WTC11 (cell line): ENCODE measurements at regions not wholly inside any gene's neighbourhood (a gene's known extent, or its start where the extent isn't known, plus 50 kb on each side); places are given as distances from the start of the nearest gene placed in this dataset.

Source experiments
- ATAC-seq: fragments of 200-7000 bp; cut with Tn5 transposase; 2 replicates; pipeline ENCODE4 v1.10.0; 2021; ENCODE audit warnings: mild to moderate bottlenecking, moderate library complexity
- CTCF ChIA-PET: fragments of 300-600 bp; sonication (Branson Sonifier 250); formaldehyde crosslinking; loops from one replicate; lab custom pipeline; 2021; ENCODE audit warnings: antibody characterized with exemption; lab: Charles Lee
- POLR2A ChIA-PET: fragments of 350-600 bp; sonication (Branson Sonifier 250); formaldehyde crosslinking; loops from one replicate; lab custom pipeline; 2021; ENCODE audit warnings: antibody characterized with exemption; lab: Charles Lee
- DNase-seq: peaks from one replicate; pipeline ENCODE4 v3.0.0; 2021; ENCODE audit warnings: low spot score
- H3K27ac Mint-ChIP-seq: 2 replicates; pipeline ENCODE4 v1.8.0; 2021; ENCODE audit warnings: mixed read lengths
- H3K27me3 Mint-ChIP-seq: 2 replicates; pipeline ENCODE4 v1.8.0; 2021; ENCODE audit warnings: low read depth, mild to moderate bottlenecking, moderate library complexity, mixed read lengths
- H3K36me3 Mint-ChIP-seq: 2 replicates; pipeline ENCODE4 v1.8.0; 2021; ENCODE audit warnings: mixed read lengths
- H3K4me1 Mint-ChIP-seq: 2 replicates; pipeline ENCODE4 v1.8.0; 2022; ENCODE audit warnings: mixed read lengths
- H3K4me3 Mint-ChIP-seq: 2 replicates; pipeline ENCODE4 v1.8.0; 2021; ENCODE audit warnings: mild to moderate bottlenecking, moderate library complexity, mixed read lengths
- H3K9me3 Mint-ChIP-seq: 2 replicates; pipeline ENCODE4 v1.8.0; 2021; ENCODE audit warnings: mixed read lengths
- ATF3 ChIP-seq: sonication (generic); formaldehyde crosslinking; conservative IDR thresholded peaks from 2 replicates; pipeline ENCODE4 v1.8.1; 2022; ENCODE audit warnings: mild to moderate bottlenecking, missing genetic modification reagents
- ELF4 ChIP-seq: sonication (generic); formaldehyde crosslinking; IDR thresholded peaks from 2 replicates; pipeline ENCODE4 v1.8.1; 2022; ENCODE audit warnings: low read depth, mild to moderate bottlenecking, moderate library complexity, missing genetic modification reagents
- EMX1 ChIP-seq: fragments of 250-450 bp; sonication (Bioruptor Pico); IDR thresholded peaks from 2 replicates; pipeline ENCODE4 v1.8.0; 2021; ENCODE audit warnings: mild to moderate bottlenecking
- ETV6 ChIP-seq: sonication (generic); formaldehyde crosslinking; IDR thresholded peaks from 2 replicates; pipeline ENCODE4 v1.8.1; 2022; ENCODE audit warnings: mild to moderate bottlenecking, missing genetic modification reagents
- GABPB1 ChIP-seq: sonication (generic); formaldehyde crosslinking; IDR thresholded peaks from 2 replicates; pipeline ENCODE4 v1.8.1; 2023; ENCODE audit warnings: mild to moderate bottlenecking, missing genetic modification reagents
- HMGA2 ChIP-seq: fragments of 250-450 bp; sonication (Bioruptor Pico); IDR thresholded peaks from 2 replicates; pipeline ENCODE4 v1.4.0; 2021; ENCODE audit warnings: mild to moderate bottlenecking, moderate library complexity
- IRF1 ChIP-seq: sonication (generic); formaldehyde crosslinking; IDR thresholded peaks from 2 replicates; pipeline ENCODE4 v1.8.0; 2023; ENCODE audit warnings: missing genetic modification reagents
- KAT7 ChIP-seq: sonication (generic); formaldehyde crosslinking; IDR thresholded peaks from 2 replicates; pipeline ENCODE4 v1.8.1; 2023; ENCODE audit warnings: missing genetic modification reagents, mild to moderate bottlenecking, borderline replicate concordance
- MLX ChIP-seq: sonication (generic); formaldehyde crosslinking; IDR thresholded peaks from 2 replicates; pipeline ENCODE4 v1.8.1; 2023; ENCODE audit warnings: mild to moderate bottlenecking, missing genetic modification reagents, moderate library complexity
- NFATC4 ChIP-seq: fragments of 250-450 bp; sonication (Bioruptor Pico); IDR thresholded peaks from 2 replicates; pipeline ENCODE4 v1.9.0; 2021; ENCODE audit warnings: mild to moderate bottlenecking
- NFE2L1 ChIP-seq: sonication (generic); formaldehyde crosslinking; IDR thresholded peaks from 2 replicates; pipeline ENCODE4 v1.8.1; 2023; ENCODE audit warnings: missing genetic modification reagents
- NFYB ChIP-seq: sonication (generic); formaldehyde crosslinking; conservative IDR thresholded peaks from 2 replicates; pipeline ENCODE4 v1.8.0; 2022; ENCODE audit warnings: low read depth, missing genetic modification reagents
- NR3C1 ChIP-seq: sonication (generic); formaldehyde crosslinking; conservative IDR thresholded peaks from 2 replicates; pipeline ENCODE4 v1.8.1; 2023; ENCODE audit warnings: low read depth, mild to moderate bottlenecking, missing genetic modification reagents
- PREB ChIP-seq: sonication (generic); formaldehyde crosslinking; IDR thresholded peaks from 2 replicates; pipeline ENCODE4 v1.8.1; 2022; ENCODE audit warnings: mild to moderate bottlenecking, missing genetic modification reagents, moderate library complexity, borderline replicate concordance
- PRRX2 ChIP-seq: fragments of 250-450 bp; sonication (Bioruptor Pico); IDR thresholded peaks from 2 replicates; pipeline ENCODE4 v1.8.0; 2021; ENCODE audit warnings: mild to moderate bottlenecking
- SMAD3 ChIP-seq: sonication (generic); formaldehyde crosslinking; IDR thresholded peaks from 2 replicates; pipeline ENCODE4 v1.8.0; 2022; ENCODE audit warnings: missing genetic modification reagents, mild to moderate bottlenecking, borderline replicate concordance
- SMAD4 ChIP-seq: sonication (generic); formaldehyde crosslinking; IDR thresholded peaks from 2 replicates; pipeline ENCODE4 v1.8.0; 2022; ENCODE audit warnings: mild to moderate bottlenecking, missing genetic modification reagents
- TEAD1 ChIP-seq: sonication (generic); formaldehyde crosslinking; IDR thresholded peaks from 2 replicates; pipeline ENCODE4 v1.8.0; 2022; ENCODE audit warnings: mild to moderate bottlenecking, missing genetic modification reagents
- USF2 ChIP-seq: sonication (generic); formaldehyde crosslinking; IDR thresholded peaks from 2 replicates; pipeline ENCODE4 v1.8.1; 2023; ENCODE audit warnings: mild to moderate bottlenecking, missing genetic modification reagents, moderate library complexity
- ZMAT4 ChIP-seq: fragments of 250-450 bp; sonication (Bioruptor Pico); IDR thresholded peaks from 2 replicates; pipeline ENCODE4 v1.9.0; 2021; ENCODE audit warnings: mild to moderate bottlenecking
- ZNF121 ChIP-seq: sonication (generic); formaldehyde crosslinking; IDR thresholded peaks from 2 replicates; pipeline ENCODE4 v1.8.0; 2023; ENCODE audit warnings: missing genetic modification reagents
- TF ChIP-seq, protein P1 (sequence below): sonication (generic); formaldehyde crosslinking; IDR thresholded peaks from 2 replicates; pipeline ENCODE4 v1.8.1; 2023; ENCODE audit warnings: mild to moderate bottlenecking, missing genetic modification reagents
- TF ChIP-seq, protein P2 (sequence below): fragments of 250-450 bp; sonication (Bioruptor Pico); IDR thresholded peaks from 2 replicates; pipeline ENCODE4 v1.9.0; 2021; ENCODE audit warnings: mild to moderate bottlenecking
- TF ChIP-seq, protein P3 (sequence below): sonication (generic); formaldehyde crosslinking; IDR thresholded peaks from 2 replicates; pipeline ENCODE4 v1.8.1; 2022; ENCODE audit warnings: mild to moderate bottlenecking, moderate library complexity, missing genetic modification reagents

DNA sequence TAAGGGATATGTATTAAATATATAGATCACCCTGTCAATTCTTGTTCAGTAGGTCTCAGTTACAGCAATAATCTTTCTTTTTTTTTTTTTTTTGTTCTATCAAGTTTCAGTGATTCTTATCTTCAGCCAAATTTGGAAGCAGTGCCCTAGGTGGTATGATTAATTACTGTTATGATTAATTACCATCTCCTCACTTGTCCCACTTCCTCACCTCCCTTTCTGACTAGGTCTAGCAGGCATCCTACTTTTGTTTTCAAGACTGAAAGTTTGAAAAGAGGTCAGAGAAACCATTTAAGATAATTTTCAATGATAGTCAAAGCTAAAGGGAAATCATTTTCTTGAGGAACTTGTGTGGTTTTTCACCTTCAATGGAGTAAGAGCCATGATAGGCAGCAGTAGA, 144.0 kb upstream of the CNTN4 start (continued):
- TF ChIP-seq ELF4 (no peak), MLX (CRISPR knock-in tag) (no peak)

DNA sequence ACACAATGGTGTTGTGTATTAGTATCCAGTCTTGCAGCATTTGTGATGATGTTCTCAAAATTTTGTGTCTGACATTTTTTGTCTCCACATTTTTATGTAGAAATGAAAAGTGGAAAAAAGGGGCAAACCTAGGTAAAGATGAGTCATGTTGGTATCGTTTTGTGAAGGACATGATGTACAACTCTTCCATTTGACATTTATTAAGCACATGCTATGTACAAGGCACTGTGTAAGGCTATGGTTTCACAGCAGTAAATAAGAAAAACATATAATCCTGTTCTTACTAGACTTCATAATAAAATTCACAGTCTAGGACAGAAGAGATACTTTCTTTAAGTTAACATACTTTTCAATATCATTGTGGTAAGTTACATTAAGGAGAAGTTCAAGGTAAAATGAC, 143.5 kb upstream of the CNTN4 start:
- Mint-ChIP-seq H3K4me1 (no peaks in the 10 kb centered on the region), H3K27me3 (no peaks in the 10 kb centered on the region; the same call in 1 of the 2 replicates), H3K4me3 (no peak overlapping the region), H3K36me3 (peaks cover 74% of the 10 kb centered on the region), H3K27ac (no peak overlapping the region), H3K9me3 (peaks cover 86% of the 10 kb centered on the region)
- DNase-seq = no peak
- TF ChIP-seq NFYB (no peak), ZMAT4 (no peak), EMX1 (CRISPR knock-in tag) (no peak), IRF1 (CRISPR knock-in tag) (no peak)
- TF ChIP-seq, protein P1, sequence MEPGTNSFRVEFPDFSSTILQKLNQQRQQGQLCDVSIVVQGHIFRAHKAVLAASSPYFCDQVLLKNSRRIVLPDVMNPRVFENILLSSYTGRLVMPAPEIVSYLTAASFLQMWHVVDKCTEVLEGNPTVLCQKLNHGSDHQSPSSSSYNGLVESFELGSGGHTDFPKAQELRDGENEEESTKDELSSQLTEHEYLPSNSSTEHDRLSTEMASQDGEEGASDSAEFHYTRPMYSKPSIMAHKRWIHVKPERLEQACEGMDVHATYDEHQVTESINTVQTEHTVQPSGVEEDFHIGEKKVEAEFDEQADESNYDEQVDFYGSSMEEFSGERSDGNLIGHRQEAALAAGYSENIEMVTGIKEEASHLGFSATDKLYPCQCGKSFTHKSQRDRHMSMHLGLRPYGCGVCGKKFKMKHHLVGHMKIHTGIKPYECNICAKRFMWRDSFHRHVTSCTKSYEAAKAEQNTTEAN (CRISPR knock-in tag) = no peak
- ChIA-PET POLR2A (no interaction called here), CTCF (no interaction called here)
- ATAC-seq = no peak

GRCh38 chr3:1955750-1956149, 142.9 kb upstream of the CNTN4 start:
- Mint-ChIP-seq H3K4me3 (no peak overlapping the region), H3K27ac (no peak overlapping the region), H3K4me1 (no peaks in the 10 kb centered on the region), H3K9me3 (peaks cover 86% of the 10 kb centered on the region), H3K36me3 (peaks cover 74% of the 10 kb centered on the region), H3K27me3 (no peaks in the 10 kb centered on the region; the same call in 1 of the 2 replicates)
- DNase-seq (no peak), ATAC-seq (no peak)
- ChIA-PET POLR2A (no interaction called here), CTCF (no interaction called here)
- TF ChIP-seq ETV6 (CRISPR knock-in tag) (no peak), SMAD4 (no peak), USF2 (CRISPR knock-in tag) (no peak), PREB (CRISPR knock-in tag) (no peak), PRRX2 (CRISPR knock-in tag) (no peak), KAT7 (CRISPR knock-in tag) (no peak), NFE2L1 (CRISPR knock-in tag) (no peak), ZNF121 (CRISPR knock-in tag) (no peak), GABPB1 (CRISPR knock-in tag) (no peak), NFATC4 (CRISPR knock-in tag) (no peak), ATF3 (CRISPR knock-in tag) (no peak), TEAD1 (CRISPR knock-in tag) (no peak), HMGA2 (CRISPR knock-in tag) (no peak), NR3C1 (CRISPR knock-in tag) (no peak), SMAD3 (CRISPR knock-in tag) (no peak)
- TF ChIP-seq, protein P2, sequence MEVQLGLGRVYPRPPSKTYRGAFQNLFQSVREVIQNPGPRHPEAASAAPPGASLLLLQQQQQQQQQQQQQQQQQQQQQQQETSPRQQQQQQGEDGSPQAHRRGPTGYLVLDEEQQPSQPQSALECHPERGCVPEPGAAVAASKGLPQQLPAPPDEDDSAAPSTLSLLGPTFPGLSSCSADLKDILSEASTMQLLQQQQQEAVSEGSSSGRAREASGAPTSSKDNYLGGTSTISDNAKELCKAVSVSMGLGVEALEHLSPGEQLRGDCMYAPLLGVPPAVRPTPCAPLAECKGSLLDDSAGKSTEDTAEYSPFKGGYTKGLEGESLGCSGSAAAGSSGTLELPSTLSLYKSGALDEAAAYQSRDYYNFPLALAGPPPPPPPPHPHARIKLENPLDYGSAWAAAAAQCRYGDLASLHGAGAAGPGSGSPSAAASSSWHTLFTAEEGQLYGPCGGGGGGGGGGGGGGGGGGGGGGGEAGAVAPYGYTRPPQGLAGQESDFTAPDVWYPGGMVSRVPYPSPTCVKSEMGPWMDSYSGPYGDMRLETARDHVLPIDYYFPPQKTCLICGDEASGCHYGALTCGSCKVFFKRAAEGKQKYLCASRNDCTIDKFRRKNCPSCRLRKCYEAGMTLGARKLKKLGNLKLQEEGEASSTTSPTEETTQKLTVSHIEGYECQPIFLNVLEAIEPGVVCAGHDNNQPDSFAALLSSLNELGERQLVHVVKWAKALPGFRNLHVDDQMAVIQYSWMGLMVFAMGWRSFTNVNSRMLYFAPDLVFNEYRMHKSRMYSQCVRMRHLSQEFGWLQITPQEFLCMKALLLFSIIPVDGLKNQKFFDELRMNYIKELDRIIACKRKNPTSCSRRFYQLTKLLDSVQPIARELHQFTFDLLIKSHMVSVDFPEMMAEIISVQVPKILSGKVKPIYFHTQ (CRISPR knock-in tag) = no peak
- TF ChIP-seq, protein P1 (CRISPR knock-in tag) = no peak
- TF ChIP-seq, protein P3, sequence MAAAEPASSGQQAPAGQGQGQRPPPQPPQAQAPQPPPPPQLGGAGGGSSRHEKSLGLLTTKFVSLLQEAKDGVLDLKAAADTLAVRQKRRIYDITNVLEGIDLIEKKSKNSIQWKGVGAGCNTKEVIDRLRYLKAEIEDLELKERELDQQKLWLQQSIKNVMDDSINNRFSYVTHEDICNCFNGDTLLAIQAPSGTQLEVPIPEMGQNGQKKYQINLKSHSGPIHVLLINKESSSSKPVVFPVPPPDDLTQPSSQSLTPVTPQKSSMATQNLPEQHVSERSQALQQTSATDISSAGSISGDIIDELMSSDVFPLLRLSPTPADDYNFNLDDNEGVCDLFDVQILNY (CRISPR knock-in tag) = no peak
